ENCODE measurements at regions not wholly inside any gene's neighbourhood (a gene's known extent, or its start where the extent isn't known, plus 50 kb on each side); places are given as distances from the start of the nearest gene placed in this dataset.

DNA sequence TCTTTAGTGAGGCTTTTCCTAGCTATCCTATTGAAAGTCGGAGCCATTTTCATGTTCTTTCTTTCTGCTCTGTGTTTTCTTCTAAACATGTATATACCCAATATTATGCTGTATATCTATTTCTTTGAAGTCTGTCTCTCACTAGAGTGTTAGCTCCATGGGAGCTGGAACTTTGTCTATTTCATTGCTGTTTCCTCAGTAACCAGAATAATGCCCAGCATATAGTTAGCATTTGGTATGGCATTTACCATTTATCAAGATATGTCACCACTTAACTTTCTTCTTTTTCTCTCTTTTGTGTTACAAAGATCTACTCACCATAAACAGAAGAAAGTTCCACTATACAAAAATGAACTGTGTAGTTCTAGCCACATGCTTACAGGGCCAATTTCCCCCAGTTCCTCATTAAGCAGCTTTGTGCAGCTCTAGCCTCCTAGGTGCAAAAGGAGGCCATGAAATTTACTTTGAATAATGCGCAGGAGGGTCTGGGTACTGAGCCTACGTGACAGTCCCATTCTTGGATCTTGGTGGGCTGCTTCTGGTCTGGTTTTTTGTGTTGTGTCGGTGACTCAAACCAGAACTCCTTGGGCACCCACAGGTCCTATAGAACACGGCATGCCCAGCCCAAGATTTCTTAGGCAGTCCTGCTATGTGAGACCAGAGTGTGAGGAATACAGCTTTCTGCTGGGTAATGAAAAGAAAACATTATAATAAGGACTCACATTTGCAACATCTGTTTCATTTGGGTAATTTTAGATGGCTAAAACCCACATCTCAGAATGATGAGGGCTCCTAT is 302.3 kb upstream of the IGFBP7 start:
- H3K27ac ChIP-seq (ENCODE audit: insufficient read depth, low read depth, low read length) = no peak overlapping the region
- no peaks in the 10 kb centered on the region for H3K4me1 ChIP-seq (ENCODE audit: control insufficient read depth, extremely low read depth, insufficient read depth, low read length)
- POLR2A ChIA-PET = no interaction called here
- TF ChIP-seq, protein P1, sequence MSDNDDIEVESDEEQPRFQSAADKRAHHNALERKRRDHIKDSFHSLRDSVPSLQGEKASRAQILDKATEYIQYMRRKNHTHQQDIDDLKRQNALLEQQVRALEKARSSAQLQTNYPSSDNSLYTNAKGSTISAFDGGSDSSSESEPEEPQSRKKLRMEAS (IDR thresholded peaks at IDR 0.05; ENCODE audit: insufficient read depth, insufficient read length) = no peak
- TF ChIP-seq, protein P2, sequence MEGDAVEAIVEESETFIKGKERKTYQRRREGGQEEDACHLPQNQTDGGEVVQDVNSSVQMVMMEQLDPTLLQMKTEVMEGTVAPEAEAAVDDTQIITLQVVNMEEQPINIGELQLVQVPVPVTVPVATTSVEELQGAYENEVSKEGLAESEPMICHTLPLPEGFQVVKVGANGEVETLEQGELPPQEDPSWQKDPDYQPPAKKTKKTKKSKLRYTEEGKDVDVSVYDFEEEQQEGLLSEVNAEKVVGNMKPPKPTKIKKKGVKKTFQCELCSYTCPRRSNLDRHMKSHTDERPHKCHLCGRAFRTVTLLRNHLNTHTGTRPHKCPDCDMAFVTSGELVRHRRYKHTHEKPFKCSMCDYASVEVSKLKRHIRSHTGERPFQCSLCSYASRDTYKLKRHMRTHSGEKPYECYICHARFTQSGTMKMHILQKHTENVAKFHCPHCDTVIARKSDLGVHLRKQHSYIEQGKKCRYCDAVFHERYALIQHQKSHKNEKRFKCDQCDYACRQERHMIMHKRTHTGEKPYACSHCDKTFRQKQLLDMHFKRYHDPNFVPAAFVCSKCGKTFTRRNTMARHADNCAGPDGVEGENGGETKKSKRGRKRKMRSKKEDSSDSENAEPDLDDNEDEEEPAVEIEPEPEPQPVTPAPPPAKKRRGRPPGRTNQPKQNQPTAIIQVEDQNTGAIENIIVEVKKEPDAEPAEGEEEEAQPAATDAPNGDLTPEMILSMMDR (IDR thresholded peaks at IDR 0.05; ENCODE audit: extremely low read depth in 1 of 2, insufficient read depth in 1 of 2, low read depth in 1 of 2, low read length in 2 of 2) = no peak
- TF ChIP-seq POLR2AphosphoS5 (IDR thresholded peaks at IDR 0.05; ENCODE audit: insufficient read depth, low read depth, low read length) = no peak
- no peak for TF ChIP-seq EZH2 (IDR thresholded peaks at IDR 0.05; ENCODE audit: borderline replicate concordance, low read depth, low read length, severe bottlenecking)
- no peak for TF ChIP-seq FOS (IDR thresholded peaks at IDR 0.05; ENCODE audit: borderline replicate concordance, insufficient read depth, low read length)
- TF ChIP-seq GATA2 (IDR thresholded peaks at IDR 0.05; ENCODE audit: insufficient read depth, insufficient read length, low read depth, low read length) = no peak
- TF ChIP-seq JUN (IDR thresholded peaks at IDR 0.05; ENCODE audit: borderline replicate concordance, insufficient read depth, insufficient read length, low read depth) = no peak
- no peak for TF ChIP-seq POLR2A (IDR thresholded peaks at IDR 0.05; ENCODE audit: low read depth, low read length)
- TF ChIP-seq MYC (IDR thresholded peaks at IDR 0.05; ENCODE audit: low read depth, low read length) = no peak
- FAIRE-seq = no peak
- dilution Hi-C loops (cut with MboI; ENCODE audit: extremely low pct_ligation_motif_present, low sequenced_read_pairs) (no loop called here), intact Hi-C loops (cut with micrococcal nuclease) (no loop called here)
- H3K9ac ChIP-seq (replicated peaks; ENCODE audit: extremely low read depth, insufficient read depth, low read length) = no peak overlapping the region
- H3K27me3 ChIP-seq (ENCODE audit: control insufficient read depth in 2 of 2, insufficient read depth in 2 of 2, low read length in 2 of 2) = peaks cover 0 to 1% of the 10 kb centered on the region in 2 experiments
- CTCF ChIA-PET = interaction anchor here (1.5 kb wide), 1 partner anchor 15 kb away, joined by 5 read pairs; no protein-coding TSS in a partner anchor
- BruUV-seq (replicated peaks) = no TSS peak
- H3K79me2 ChIP-seq (ENCODE audit: control insufficient read depth, insufficient read depth, low read length) = no peaks in the 10 kb centered on the region
- no peaks in the 10 kb centered on the region for H4K20me1 ChIP-seq (replicated peaks; ENCODE audit: control insufficient read depth, extremely low read depth, insufficient read depth, low read length)
- H3K36me3 ChIP-seq (ENCODE audit: control insufficient read depth in 2 of 2, extremely low read depth in 1 of 2, insufficient read depth in 2 of 2, low read length in 2 of 2) = no peaks in the 10 kb centered on the region
- H2AFZ ChIP-seq (ENCODE audit: low read depth, low read length) = no peak overlapping the region
- no peak overlapping the region for H3K4me3 ChIP-seq (replicated peaks in 1 of 3; ENCODE audit: insufficient read depth in 1 of 3, low read depth in 1 of 3, low read length in 3 of 3)
- no peak overlapping the region for H3K4me2 ChIP-seq (ENCODE audit: insufficient read depth, low read length)
- no peaks in the 10 kb centered on the region for H3K9me1 ChIP-seq (replicated peaks; ENCODE audit: control insufficient read depth, extremely low read depth, insufficient read depth, low read length)
- no peaks in the 10 kb centered on the region for H3K9me3 ChIP-seq (replicated peaks; ENCODE audit: control insufficient read depth, insufficient read depth, low read length)
- DNase-seq (ENCODE audit: low read depth, low spot score) = no peak

Data from endothelial cell of umbilical vein (primary cell).